ENCODE measurements at regions not wholly inside any gene's neighbourhood (a gene's known extent, or its start where the extent isn't known, plus 50 kb on each side); places are given as distances from the start of the nearest gene placed in this dataset.

GRCh38 chr22:49620666-49621065 is 207.0 kb downstream of the BRD1 start:
- no peak for DNase-seq

- no peak for DNase-seq
These were observed 207.6 kb downstream of the BRD1 start for GRCh38 chr22:49620003-49620556.

- no peak for DNase-seq
These were observed 208.4 kb downstream of the BRD1 start for GRCh38 chr22:49619301-49619700.

GRCh38 chr22:49618677-49618953 is 209.1 kb downstream of the BRD1 start:
- DNase-seq: no peak

- DNase-seq: no peak
These were observed 209.6 kb downstream of the BRD1 start for GRCh38 chr22:49617866-49618676.

- DNase-seq: no peak
These were observed 210.4 kb downstream of the BRD1 start for GRCh38 chr22:49617264-49617663.

GRCh38 chr22:49616356-49617231 is 211.1 kb downstream of the BRD1 start:
- no peak for DNase-seq

GRCh38 chr22:49614966-49615965 is 212.4 kb downstream of the BRD1 start:
- DNase-seq: no peak

GRCh38 chr22:49613511-49614270 is 214.0 kb downstream of the BRD1 start:
- no peak for DNase-seq

- DNase-seq: no peak
These were observed 214.6 kb downstream of the BRD1 start for GRCh38 chr22:49613108-49613507.

GRCh38 chr22:49609207-49609876 is 218.3 kb downstream of the BRD1 start:
- no peak for DNase-seq

GRCh38 chr22:49608660-49609059 is 219.0 kb downstream of the BRD1 start:
- DNase-seq: no peak

GRCh38 chr22:49608228-49608627 is 219.4 kb downstream of the BRD1 start:
- no peak for DNase-seq

- DNase-seq: no peak
These were observed 219.9 kb downstream of the BRD1 start for GRCh38 chr22:49607821-49608220.

- no peak for DNase-seq
These were observed 220.9 kb downstream of the BRD1 start for GRCh38 chr22:49606562-49607290.

GRCh38 chr22:49604732-49605302 is 222.9 kb downstream of the BRD1 start:
- no peak for DNase-seq

GRCh38 chr22:49603016-49603415 is 224.7 kb downstream of the BRD1 start:
- DNase-seq: no peak

- DNase-seq: no peak
These were observed 225.2 kb downstream of the BRD1 start for GRCh38 chr22:49602481-49602880.

GRCh38 chr22:49601614-49602321 is 225.9 kb downstream of the BRD1 start:
- no peak for DNase-seq
